ENCODE measurements at regions not wholly inside any gene's neighbourhood (a gene's known extent, or its start where the extent isn't known, plus 50 kb on each side); places are given as distances from the start of the nearest gene placed in this dataset.

- no peak for TF ChIP-seq POLR2AphosphoS5 (IDR thresholded peaks at IDR 0.05)
- TF ChIP-seq, protein P1, sequence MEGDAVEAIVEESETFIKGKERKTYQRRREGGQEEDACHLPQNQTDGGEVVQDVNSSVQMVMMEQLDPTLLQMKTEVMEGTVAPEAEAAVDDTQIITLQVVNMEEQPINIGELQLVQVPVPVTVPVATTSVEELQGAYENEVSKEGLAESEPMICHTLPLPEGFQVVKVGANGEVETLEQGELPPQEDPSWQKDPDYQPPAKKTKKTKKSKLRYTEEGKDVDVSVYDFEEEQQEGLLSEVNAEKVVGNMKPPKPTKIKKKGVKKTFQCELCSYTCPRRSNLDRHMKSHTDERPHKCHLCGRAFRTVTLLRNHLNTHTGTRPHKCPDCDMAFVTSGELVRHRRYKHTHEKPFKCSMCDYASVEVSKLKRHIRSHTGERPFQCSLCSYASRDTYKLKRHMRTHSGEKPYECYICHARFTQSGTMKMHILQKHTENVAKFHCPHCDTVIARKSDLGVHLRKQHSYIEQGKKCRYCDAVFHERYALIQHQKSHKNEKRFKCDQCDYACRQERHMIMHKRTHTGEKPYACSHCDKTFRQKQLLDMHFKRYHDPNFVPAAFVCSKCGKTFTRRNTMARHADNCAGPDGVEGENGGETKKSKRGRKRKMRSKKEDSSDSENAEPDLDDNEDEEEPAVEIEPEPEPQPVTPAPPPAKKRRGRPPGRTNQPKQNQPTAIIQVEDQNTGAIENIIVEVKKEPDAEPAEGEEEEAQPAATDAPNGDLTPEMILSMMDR (IDR thresholded peaks at IDR 0.05): no peak
- no peak for TF ChIP-seq POLR2A (IDR thresholded peaks at IDR 0.05)
Observed at GRCh38 chr21:35237287-35237686, 188.2 kb upstream of the RUNX1 start.

Data from upper lobe of left lung (tissue), 4 donors.